Esophagus muscularis mucosa (tissue), 4 donors: ENCODE measurements at regions not wholly inside any gene's neighbourhood (a gene's known extent, or its start where the extent isn't known, plus 50 kb on each side); places are given as distances from the start of the nearest gene placed in this dataset.

Source experiments
- EP300 ChIP-seq: sonication (generic); formaldehyde crosslinking; IDR thresholded peaks from one replicate; pipeline ENCODE4 v1.6.1; 2017; ENCODE audit warnings: antibody characterized with exemption
- POLR2A ChIP-seq: fragments of 450-650 bp; IDR thresholded peaks from one replicate; pipeline ENCODE4 v1.6.1; 2017; ENCODE audit warnings: antibody characterized with exemption, moderate library complexity, mild to moderate bottlenecking, low read depth
- TF ChIP-seq, protein P1 (sequence below), 3 experiments: fragments of 200-600 bp in 2 of 3; fragments of 450-650 bp in 1 of 3; sonication (generic) in 2 of 3; IDR thresholded peaks; one replicate each; pipeline ENCODE4 v1.5.1; 2017 to 2019; ENCODE audit warnings: antibody characterized with exemption in 3 of 3, mild to moderate bottlenecking in 2 of 3, moderate library complexity in 1 of 3

DNA sequence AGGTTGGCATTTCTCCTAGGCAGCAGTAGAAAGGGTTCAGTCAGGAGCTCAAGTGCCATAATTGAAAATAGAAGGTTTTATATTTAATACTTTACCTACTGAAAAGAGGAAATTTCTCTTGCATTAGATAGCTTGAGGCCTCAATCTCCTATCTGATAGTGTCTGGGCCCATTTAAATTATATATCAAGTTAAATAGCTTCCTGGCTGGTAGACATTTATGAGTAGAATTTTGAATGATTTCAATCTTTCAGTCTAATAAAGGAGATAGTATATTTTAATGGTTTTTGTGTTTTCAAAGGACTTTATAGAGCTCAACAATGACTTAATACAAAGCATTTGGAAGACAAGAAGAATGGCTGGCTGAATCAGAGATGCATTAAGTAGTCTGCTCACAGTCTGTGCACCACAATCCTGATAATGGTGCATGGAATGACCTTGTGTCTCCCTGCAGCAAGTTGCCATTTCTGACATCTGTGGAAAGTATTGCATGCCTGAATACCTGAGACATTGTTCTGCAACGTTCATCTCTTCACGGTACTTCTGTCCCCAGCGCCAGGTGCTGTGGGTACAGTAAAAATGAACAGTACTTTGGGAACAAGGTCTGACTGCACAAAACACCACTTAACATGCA lies 974.1 kb downstream of the TMTC2 start:
- TF ChIP-seq, protein P1, sequence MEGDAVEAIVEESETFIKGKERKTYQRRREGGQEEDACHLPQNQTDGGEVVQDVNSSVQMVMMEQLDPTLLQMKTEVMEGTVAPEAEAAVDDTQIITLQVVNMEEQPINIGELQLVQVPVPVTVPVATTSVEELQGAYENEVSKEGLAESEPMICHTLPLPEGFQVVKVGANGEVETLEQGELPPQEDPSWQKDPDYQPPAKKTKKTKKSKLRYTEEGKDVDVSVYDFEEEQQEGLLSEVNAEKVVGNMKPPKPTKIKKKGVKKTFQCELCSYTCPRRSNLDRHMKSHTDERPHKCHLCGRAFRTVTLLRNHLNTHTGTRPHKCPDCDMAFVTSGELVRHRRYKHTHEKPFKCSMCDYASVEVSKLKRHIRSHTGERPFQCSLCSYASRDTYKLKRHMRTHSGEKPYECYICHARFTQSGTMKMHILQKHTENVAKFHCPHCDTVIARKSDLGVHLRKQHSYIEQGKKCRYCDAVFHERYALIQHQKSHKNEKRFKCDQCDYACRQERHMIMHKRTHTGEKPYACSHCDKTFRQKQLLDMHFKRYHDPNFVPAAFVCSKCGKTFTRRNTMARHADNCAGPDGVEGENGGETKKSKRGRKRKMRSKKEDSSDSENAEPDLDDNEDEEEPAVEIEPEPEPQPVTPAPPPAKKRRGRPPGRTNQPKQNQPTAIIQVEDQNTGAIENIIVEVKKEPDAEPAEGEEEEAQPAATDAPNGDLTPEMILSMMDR (IDR thresholded peaks at IDR 0.05) = no peak
- TF ChIP-seq EP300 (no peak), POLR2A (no peak)
